HG03520 (cell line): ENCODE measurements at regions not wholly inside any gene's neighbourhood (a gene's known extent, or its start where the extent isn't known, plus 50 kb on each side); places are given as distances from the start of the nearest gene placed in this dataset.
"Not testable (repeated sequence)": the region's sequence is repeated elsewhere in the genome, so short reads cannot be mapped to it uniquely, and the experiment has no call there.

Source experiments
- ATAC-seq: cut with Tn5 transposase; IDR thresholded peaks from one replicate; pipeline ENCODE4 v1.9.1; 2021; ENCODE audit warnings: mild to moderate bottlenecking, moderate library complexity; ENCODE audit not compliant: unreplicated experiment

DNA sequence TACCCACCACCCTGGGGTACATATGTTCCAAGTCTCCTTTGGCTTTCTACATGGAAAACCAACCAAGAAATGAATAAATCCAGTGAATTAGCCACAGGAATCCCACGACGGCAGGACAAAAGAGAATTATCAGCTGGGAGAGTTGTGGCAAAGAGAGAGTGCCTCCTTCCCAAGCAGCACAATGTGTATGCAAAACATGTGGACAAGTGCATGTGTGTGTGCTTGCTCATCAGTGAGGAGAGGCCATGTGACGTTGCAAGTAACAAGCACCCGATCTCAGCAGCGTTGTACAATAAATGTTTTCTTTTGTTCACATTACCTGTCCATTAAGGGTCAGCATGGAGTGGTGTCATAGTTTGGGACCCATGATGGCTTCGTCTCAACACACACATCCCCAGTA, 50.0 kb upstream of the EMX2 start:
- no peak for ATAC-seq

DNA sequence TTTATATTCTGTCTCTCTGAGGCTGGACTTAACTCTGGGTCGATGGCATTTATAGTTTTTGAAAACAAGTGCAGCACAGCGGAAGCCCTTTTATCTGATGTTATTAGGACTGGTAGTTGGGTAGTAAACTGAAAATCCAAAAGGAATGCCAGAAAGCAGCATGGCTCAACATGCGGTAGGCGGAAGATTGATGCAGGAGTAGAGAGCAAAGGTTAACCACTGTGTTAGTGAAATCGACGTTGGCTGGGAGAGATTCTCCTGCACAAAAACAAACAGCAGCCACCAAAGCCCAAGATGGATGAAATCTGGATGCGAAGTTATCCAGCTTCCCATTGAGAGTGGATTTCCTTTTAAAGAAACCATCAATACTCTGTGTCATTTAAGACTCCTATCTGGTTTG, 54.5 kb upstream of the EMX2 start:
- no peak for ATAC-seq

DNA sequence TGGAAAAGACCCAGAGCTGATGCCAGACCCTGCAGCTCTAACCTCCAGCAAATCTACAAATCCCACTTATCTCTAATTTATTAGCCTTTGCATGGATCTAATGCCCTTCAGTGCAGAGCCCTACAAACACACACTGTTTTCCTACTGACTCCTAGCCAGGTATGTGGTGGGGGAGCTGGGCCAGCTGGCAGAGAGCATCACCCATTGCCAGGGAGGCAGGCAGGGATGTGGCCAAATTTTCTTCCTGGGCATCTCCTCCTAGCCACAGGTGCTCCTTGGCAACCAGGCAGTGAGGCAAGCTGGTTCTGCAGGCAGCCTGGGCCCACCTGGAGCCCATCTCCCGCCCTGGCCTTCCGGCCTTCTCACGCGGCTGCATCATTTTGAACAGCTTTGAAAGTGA, 55.9 kb upstream of the EMX2 start:
- ATAC-seq = no peak

DNA sequence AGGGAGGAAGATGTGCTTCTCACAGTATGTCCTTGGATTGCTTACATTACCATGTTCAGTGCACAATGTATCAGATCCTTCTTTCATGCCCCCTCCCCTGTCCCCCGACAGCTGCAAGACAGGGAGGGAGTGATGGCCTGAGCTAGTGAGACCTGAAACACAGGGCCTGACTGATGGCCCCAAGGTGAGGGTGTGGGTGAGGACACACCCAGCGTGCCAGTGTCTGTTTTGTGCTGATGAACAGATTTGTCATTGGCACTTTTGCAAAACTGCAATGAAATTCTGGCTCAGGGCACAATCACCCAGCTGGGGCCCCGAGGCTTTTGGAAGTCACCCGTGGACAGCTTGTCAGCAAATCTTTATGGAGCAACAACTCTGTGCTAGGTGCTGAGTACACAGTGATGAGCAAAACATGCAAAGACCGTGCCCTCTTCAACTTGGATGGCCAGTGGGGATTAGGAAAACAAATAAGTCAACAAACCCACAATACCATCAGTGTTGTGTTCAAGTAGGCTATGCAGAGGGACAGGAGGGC, 59.4 kb upstream of the EMX2 start:
- no peak for ATAC-seq

DNA sequence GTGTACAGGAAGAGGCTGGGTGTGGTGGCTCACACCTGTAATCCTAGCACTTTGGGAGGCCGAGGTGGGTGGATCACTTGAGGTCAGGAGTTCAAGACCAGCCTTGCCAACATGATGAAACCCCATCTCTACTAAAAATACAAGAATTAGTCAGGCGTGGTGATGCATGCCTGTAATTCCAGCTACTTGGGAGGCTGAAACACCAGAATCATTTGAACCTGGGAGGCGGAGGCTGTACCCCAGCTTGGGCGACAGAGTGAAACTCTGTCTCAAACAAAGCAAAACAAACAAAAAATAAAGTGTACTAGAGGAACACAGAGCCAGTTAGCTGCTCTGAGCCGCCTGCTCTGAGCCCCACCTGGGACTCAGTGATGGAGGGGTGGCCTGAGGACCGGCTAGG, 61.5 kb upstream of the EMX2 start:
- ATAC-seq = not testable (repeated sequence)

DNA sequence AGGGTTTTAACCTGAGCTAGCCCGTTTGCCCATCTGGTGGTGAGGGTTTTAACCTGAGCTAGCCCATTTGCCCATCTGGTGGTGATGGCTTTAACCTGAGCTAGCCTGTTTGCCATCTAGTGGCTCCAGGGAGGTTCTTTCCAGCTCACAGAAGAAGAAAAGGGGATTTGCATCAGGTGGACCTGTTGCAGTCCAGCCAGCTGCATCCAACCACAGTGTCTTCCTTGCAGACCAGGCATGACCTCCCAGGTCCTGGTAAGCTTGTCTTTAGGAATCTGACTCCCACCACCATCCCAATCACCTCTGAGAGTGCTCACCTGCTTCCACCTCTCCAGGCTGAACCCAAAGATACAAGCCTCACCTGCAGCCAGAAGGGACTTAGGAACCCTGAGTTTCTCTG, 62.4 kb upstream of the EMX2 start:
- no peak for ATAC-seq

DNA sequence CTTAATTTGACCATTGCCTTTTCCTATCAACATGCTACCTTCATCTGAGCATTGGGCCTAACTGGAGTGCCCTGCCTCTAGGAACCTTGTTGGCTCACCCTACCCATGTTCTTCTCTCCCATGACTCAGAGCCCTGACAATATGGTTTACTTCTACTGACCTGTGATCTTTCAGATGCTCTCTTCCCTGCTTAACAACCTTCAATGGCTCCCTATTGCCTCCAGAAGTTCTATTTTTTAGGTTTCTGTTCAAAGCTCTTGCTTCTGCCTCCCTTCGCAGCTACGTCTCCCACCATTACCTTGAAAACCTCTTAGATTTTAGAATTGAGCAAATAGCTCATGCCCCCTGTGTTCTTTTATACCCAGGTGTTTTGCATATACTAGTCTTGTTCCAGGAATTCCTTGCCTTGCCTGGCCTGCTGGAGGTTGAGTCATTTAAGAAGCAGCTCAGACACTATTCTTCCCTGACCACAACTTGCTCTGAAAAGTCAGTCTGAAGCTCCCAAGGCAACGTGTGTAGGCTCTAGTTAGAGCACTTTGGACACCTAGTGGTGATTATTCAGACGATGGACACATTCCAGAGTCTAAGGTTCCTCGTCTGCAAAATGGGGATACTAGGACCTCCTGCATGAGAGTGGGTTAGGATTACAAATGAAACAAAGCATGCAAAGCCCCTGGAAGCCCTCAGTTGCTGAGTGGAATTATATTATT, 64.4 kb upstream of the EMX2 start:
- no peak for ATAC-seq

DNA sequence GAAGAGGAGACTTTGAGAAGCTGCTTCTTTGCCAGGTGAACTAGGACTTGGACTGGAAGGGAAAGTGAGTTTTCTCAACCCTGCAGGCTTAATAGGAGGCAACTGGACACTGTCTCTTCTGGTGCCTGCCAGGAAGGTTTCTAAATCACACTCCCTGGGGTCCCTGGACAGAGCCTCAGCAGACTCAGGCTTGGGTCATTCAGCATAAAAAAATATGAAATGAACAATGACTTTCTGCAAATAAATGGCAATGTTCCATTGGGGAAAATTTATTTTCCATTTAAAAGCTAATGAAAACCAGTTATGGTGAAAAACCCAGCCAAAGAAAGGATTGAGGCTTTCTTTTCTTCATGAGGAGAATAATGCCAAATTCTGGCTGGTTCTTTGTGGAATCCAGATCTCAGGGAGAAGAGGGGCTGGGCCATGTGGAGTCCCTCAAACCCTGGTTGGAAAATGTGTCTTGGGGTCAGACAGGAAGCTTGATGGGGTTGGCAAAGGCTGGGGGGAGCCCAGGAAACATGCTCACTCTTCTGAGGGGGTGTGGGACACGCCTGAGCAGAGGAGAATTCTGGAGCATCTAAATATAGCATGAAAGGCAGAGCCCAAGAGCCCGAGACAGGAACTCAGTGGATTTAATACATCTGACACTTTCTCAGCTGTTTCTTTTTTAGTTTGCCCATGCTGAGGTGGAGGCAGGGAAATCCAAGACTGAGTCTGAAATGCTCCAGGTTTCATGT, 65.2 kb upstream of the EMX2 start:
- ATAC-seq = no peak

DNA sequence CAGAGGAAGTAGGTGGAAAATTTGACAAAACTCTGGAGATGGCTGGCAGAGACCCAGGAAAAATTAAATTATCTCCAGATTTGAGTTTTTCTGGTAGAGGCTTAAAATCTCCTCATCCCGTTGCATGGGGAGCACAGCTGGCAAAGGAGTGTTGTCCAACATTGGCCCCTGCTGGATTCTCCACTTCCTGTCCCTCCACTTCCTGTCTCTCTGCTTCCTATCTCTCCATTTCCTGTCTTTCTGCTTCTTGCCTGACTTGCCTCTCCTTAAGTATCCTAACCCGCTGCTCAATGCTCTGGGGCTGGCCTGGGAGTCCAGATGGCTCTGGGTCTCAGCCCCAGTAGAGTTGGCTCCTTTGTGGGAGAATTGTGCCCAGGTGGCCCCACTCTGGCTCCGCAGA, 65.8 kb upstream of the EMX2 start:
- no peak for ATAC-seq

DNA sequence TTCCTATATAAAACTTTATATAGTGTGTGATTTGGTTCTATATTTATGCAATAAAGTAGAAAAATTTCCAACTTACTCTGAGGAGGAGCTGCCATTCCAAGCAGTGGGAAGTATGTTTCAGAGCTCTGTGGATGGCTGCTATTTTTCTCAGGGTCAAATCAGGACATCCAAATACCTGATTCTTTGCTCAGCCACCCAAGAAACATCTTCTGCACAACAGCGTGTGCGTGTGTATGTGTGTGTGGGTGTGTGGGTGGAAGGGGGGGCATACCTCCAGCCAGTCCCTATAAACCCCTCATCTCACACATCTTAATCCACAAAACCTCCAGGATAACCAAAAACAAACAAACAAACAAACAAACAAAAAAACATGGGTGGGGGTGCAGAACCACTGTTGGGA, 66.3 kb upstream of the EMX2 start:
- ATAC-seq = no peak

DNA sequence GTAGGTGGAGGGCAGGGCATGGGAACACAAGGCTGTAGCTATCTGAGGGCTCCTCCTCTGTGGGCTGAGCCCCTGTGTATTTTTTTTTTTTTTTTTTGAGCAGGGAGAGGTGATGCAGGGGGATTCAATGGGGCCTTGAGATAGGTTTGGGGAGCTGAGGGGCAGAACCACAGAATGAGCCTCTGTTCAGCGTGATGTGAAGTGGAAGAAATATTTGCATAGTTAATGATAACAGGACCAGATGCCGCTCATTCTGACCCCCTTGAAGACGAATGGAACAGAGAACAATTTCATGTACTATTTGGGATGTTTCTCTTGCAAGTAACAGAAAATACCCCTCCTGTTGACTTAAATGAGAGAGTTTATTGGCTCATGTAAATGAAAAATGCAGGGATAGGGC, 69.7 kb upstream of the EMX2 start:
- ATAC-seq = peak; percentile 66

DNA sequence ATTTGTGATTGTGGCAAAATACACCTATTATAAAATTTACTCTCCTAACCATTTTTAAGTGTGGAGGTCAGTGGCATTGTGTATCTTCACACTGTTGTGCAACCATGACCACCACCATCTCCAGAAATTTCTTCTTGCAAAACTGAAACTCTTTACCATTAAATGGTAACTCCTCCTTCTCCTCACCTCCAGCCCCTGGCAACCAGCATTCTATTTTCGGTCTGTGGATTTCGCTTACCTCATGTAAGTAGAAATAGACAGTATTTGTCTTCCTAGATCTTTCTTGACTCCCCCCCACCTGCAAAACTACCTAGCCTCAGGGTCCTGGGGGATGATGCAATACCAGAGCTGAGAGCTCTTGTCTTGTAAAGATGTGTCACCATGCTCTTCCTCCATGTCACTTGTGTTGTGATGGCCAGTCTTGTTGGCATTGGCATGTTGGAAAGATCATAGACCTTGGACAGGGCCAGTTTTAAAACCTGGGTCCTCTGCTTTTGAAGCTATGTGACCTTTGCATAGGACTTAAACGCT, 71.1 kb upstream of the EMX2 start:
- no peak for ATAC-seq

DNA sequence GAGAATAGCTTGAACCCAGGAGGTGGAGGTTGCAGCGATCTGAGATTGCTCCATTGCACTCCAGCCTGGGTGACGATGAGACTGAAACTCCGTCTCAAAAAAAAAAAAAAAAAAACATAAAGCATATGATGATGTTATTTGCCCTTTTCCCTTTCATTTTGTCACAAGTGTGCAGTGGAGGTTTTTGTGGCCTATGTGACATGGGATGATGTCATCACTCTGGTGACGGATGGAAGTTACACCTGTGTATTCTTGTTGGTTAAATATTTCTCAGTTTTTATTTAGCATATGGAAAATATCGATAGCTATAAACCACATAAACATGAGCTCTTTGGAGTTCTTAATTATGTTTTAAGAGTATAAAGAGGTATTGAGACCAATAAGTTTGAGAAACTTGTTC, 71.8 kb upstream of the EMX2 start:
- no peak for ATAC-seq

DNA sequence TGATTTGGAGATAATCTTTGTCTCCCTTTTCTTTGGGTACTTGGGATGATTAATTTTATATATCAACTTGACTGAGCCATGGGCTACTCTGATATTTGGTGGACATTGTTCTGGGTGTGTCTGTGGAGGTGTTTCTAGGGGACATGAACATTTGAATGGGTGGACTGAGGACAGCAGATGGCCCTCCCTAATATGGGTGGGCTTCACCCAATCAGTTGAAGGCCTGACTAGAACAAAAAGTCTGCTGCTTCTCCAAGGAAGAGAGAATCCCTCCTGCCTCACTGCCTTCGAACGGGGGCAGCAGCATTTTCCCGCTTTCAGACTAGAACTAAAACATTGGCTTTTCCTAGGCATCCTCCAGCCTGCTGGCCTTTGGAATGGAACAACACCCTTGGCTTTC, 73.9 kb upstream of the EMX2 start:
- no peak for ATAC-seq

DNA sequence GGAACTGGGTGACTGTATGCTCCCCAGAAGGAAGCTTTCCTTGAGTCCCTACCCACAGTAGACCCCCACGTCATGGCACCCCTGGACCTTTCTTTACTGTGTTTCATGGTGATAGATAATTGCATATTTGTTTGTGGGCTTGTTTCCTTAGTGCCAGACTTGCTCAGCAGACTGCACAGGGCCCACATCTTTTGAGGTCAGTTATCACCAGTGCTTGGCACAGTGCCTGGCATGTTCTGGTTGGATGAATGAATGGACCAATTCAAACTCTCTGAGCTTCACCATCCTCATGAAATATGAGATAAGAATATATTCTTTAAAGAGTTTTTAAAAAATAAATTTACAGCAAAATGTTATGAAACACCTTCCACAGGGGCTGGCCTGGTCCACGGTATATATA, 78.4 kb upstream of the EMX2 start:
- ATAC-seq = no peak

DNA sequence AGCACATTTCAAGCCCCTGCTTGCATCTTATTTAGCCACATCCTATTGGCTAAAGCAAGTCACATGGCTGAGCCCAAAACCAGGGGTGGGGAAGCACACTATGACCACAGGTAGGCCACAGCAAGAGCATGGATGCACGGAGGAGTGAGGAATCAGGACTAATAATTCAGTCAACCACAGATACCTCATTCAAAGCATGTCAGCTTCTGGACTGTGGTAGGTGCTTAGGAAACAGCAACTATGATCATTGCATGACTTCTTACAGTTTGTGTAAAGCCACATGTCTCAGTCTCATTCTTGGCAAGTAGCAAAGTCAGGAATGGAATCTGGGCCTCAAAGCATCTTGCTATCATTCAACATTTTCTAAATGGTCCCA, 79.0 kb upstream of the EMX2 start:
- no peak for ATAC-seq

DNA sequence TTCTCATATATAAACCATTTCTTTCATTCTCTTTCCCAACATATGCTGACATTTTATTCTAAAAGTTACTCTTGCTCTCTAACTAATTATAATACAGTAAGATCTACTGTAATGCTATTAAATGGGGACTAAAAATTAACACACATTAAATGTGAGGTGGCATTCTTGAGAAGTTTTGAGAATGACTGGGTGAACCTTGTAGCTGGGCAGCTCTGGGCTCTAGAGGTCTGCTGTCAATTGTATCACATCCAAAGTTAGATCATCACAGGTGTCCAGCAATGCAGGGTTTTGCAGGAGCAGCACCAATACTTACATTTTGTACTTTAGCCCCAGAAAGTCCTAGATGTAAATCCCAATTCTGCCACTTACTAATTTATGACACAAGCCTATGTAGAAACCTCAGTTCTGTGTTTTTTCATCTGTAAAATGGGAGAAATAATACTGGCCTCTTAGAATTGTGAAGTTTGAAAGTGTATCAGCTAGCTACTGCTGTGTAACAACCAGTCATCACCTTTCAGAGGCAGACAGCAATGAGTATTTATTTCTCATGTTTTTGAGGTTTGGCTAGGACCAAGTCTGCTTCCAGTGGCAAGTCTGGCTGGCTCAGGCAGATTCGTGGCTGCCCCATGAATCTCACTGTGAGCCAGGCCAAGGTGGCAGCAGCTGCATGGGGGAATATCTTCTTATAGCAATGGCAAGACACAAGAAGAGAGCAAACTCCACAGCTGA, 79.6 kb upstream of the EMX2 start:
- ATAC-seq = no peak

DNA sequence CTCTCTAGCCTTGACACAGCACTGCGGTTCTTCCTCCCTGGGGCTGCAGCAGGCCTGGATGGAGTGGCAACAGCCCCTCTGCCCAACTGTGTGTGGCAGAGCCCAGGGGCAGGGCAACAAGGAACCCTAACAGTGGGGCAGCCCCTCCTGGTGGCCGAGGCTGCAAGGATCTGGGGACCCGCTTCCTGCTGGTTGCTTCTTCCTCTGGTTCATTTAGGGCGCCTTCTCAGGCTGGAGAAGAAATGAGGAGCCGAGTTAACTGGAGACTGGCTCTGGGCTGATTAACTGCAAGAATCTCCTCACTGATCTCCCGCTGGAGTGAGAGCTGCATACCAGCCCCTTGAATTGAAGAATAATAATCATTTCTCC, 80.1 kb upstream of the EMX2 start:
- ATAC-seq = no peak

DNA sequence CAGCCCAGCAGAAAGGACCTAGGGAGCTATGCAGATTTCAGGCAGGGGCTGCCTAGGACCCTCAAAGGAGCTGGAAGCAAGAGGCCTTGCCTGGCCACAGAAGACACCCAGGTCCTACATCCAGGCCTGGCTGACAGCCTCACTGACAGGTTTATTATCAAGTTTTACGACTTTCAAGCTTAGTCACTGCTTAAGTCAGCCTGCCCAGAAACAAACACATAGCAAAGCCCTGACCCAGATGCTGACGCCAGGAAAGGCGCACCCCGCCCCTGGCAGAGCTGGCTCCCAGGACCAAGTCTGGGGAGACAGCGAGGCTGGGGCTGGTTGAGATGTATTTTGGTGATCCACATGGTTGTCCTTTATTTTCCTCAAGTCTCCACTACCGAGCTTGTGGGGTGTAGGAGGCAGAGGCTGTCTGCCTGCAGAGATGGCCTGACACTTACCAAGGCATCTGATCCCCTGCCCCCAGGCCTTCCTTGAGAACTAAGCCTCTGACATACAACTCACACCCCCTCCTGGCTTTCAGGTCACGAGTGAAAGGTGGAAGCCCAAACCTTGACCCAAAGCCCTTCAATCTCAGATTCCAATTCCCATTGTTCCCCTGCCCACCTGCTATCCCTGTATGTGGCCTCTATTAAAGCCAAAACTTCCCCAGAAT, 80.7 kb upstream of the EMX2 start:
- no peak for ATAC-seq

DNA sequence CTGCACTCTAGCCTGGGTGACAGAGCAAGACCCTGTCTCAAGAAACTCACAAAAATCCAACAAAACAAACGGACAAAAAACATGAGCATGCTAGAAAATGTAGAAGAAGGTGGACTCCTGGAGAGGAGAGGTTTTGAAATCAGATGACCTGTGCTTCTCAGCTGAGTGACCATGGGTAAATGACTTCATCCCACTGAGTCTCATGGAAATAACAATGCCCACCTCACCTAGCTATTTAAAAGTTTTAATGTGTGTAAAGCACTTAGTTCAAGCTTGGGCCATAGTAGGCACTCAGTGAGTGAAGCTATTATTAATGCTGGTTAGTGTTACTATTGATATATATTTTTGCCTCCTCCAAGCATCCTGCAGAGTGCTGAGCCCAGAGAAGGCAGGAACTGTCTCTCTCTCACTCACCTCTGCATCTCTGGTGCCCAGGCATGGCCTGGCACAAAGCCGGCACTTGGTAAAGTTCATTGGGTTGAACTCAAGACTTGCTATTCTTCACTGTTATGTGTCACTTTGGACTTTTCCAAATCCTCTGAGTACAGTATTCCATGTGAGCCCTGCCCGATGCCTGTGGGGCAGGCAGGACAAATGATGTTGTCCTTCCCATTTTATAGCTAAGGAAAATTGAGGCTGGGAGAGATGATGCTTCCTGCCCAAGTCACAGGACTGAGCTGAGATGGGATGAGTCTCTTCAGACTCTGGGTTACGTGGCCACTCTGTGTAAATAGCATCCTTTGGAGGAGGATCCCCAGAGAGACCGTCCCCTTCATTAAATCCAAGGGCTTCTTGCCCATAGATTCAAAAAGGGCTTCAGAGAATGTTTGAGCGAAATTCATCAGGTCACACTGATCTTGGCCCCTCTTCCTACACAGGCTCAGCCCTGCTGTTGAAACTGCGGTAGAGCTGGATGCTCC, 81.4 kb upstream of the EMX2 start:
- no peak for ATAC-seq
